HEK293T (cell line): ENCODE measurements at regions not wholly inside any gene's neighbourhood (a gene's known extent, or its start where the extent isn't known, plus 50 kb on each side); places are given as distances from the start of the nearest gene placed in this dataset.

Experiments
- ARNT ChIP-seq: fragments of 450-650 bp; IDR thresholded peaks from 2 replicates; pipeline ENCODE4 v1.6.1; 2017; ENCODE audit warnings: mild to moderate bottlenecking
- BHLHE40 ChIP-seq: fragments of 450-650 bp; IDR thresholded peaks from 2 replicates; pipeline ENCODE4 v1.6.1; 2016; ENCODE audit warnings: mild to moderate bottlenecking, moderate library complexity, borderline replicate concordance
- CTBP1 ChIP-seq: fragments of 450-650 bp; IDR thresholded peaks from 2 replicates; pipeline ENCODE4 v1.6.1; 2016; ENCODE audit warnings: borderline replicate concordance
- ELF4 ChIP-seq: fragments of 450-650 bp; IDR thresholded peaks from 2 replicates; pipeline ENCODE4 v1.6.1; 2017; ENCODE audit warnings: antibody characterized with exemption
- FOXA1 ChIP-seq: fragments of 450-650 bp; IDR thresholded peaks from 2 replicates; pipeline ENCODE4 v1.6.1; 2016; ENCODE audit warnings: mild to moderate bottlenecking
- FOXK2 ChIP-seq: fragments of 450-650 bp; IDR thresholded peaks from 2 replicates; pipeline ENCODE4 v1.6.1; 2016; ENCODE audit warnings: mild to moderate bottlenecking
- FOXM1 ChIP-seq: fragments of 450-650 bp; IDR thresholded peaks from 2 replicates; pipeline ENCODE4 v1.6.1; 2017; ENCODE audit warnings: mild to moderate bottlenecking, borderline replicate concordance
- HDGF ChIP-seq: fragments of 450-650 bp; IDR thresholded peaks from 2 replicates; pipeline ENCODE4 v1.6.1; 2017; ENCODE audit warnings: antibody characterized with exemption, borderline replicate concordance
- LEF1 ChIP-seq: fragments of 450-650 bp; IDR thresholded peaks from 2 replicates; pipeline ENCODE4 v1.6.1; 2017; ENCODE audit warnings: mild to moderate bottlenecking, borderline replicate concordance
- NFRKB ChIP-seq: fragments of 450-650 bp; IDR thresholded peaks from 2 replicates; pipeline ENCODE4 v1.6.1; 2016; ENCODE audit warnings: mild to moderate bottlenecking, moderate library complexity
- SP1 ChIP-seq: fragments of 450-650 bp; IDR thresholded peaks from 2 replicates; pipeline ENCODE4 v1.6.1; 2017
- TF ChIP-seq, protein P1 (sequence below): fragments of 450-650 bp; IDR thresholded peaks from 2 replicates; pipeline ENCODE4 v1.6.1; 2016

DNA sequence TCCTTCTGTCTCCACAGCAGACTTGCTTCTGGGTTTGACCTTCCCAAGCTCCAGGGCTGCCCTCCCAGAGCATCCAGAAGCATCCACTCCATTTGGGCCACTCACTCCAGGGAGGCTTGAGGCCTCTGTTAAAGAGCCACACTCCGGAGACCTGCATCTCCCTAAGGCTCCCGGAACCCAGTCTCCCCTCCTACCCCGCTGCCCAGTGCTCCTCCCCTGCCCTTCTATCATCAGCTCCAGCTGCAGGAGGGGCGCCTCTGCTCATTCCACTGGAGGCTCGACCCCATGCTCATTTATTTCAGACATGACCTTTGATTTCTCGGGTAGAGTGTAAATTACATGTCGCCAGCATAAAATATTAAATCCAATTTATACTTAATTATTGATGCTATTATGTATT is 142.5 kb downstream of the SYF2 start:
- no peak for TF ChIP-seq CTBP1
- TF ChIP-seq NFRKB = no peak
- TF ChIP-seq SP1 = no peak
- TF ChIP-seq HDGF = no peak
- TF ChIP-seq ARNT = no peak
- no peak for TF ChIP-seq BHLHE40
- no peak for TF ChIP-seq FOXA1
- no peak for TF ChIP-seq LEF1
- no peak for TF ChIP-seq FOXM1
- no peak for TF ChIP-seq ELF4
- TF ChIP-seq, protein P1, sequence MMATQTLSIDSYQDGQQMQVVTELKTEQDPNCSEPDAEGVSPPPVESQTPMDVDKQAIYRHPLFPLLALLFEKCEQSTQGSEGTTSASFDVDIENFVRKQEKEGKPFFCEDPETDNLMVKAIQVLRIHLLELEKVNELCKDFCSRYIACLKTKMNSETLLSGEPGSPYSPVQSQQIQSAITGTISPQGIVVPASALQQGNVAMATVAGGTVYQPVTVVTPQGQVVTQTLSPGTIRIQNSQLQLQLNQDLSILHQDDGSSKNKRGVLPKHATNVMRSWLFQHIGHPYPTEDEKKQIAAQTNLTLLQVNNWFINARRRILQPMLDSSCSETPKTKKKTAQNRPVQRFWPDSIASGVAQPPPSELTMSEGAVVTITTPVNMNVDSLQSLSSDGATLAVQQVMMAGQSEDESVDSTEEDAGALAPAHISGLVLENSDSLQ = no peak
- TF ChIP-seq FOXK2 = no peak
